ENCODE measurements at regions not wholly inside any gene's neighbourhood (a gene's known extent, or its start where the extent isn't known, plus 50 kb on each side); places are given as distances from the start of the nearest gene placed in this dataset.
A peak's percentile ranks its signal among the peaks of the same experiment; 100 is the strongest.

- DNase-seq: no peak
These were observed 135.0 kb upstream of the ZNF804A start for GRCh38 chr2:184463102-184463865.

GRCh38 chr2:184463866-184464248 lies 134.5 kb upstream of the ZNF804A start:
- no peak for DNase-seq

- no peak for DNase-seq
These were observed 129.5 kb upstream of the ZNF804A start for GRCh38 chr2:184468826-184469225.

GRCh38 chr2:184472481-184472880 lies 125.8 kb upstream of the ZNF804A start:
- no peak for DNase-seq

- DNase-seq: no peak
These were observed 116.5 kb upstream of the ZNF804A start for GRCh38 chr2:184481865-184482264.

GRCh38 chr2:184498936-184499335 lies 99.4 kb upstream of the ZNF804A start:
- DNase-seq: no peak

GRCh38 chr2:184504252-184504651 lies 94.1 kb upstream of the ZNF804A start:
- DNase-seq: no peak

GRCh38 chr2:184507254-184507653 lies 91.1 kb upstream of the ZNF804A start:
- no peak for DNase-seq

GRCh38 chr2:184517402-184517801 lies 80.9 kb upstream of the ZNF804A start:
- DNase-seq: no peak

- no peak for DNase-seq
These were observed 77.9 kb upstream of the ZNF804A start for GRCh38 chr2:184520441-184520840.

GRCh38 chr2:184523732-184524131 lies 74.6 kb upstream of the ZNF804A start:
- no peak for DNase-seq

- no peak for DNase-seq
These were observed 73.6 kb upstream of the ZNF804A start for GRCh38 chr2:184524551-184525382.

GRCh38 chr2:184527058-184527457 lies 71.3 kb upstream of the ZNF804A start:
- DNase-seq: no peak

- DNase-seq: no peak
These were observed 70.2 kb upstream of the ZNF804A start for GRCh38 chr2:184528119-184528518.

GRCh38 chr2:184530239-184530638 lies 68.1 kb upstream of the ZNF804A start:
- DNase-seq: no peak

- DNase-seq: no peak
These were observed 67.4 kb upstream of the ZNF804A start for GRCh38 chr2:184530959-184531358.

- no peak for DNase-seq
These were observed 65.8 kb upstream of the ZNF804A start for GRCh38 chr2:184532551-184532950.

- peak in 1 of 14 donors; percentile 34 for DNase-seq
These were observed 63.3 kb upstream of the ZNF804A start for GRCh38 chr2:184534986-184535385.

- DNase-seq: no peak
These were observed 58.0 kb upstream of the ZNF804A start for GRCh38 chr2:184540246-184540789.

- no peak for DNase-seq
These were observed 56.7 kb upstream of the ZNF804A start for GRCh38 chr2:184541591-184541990.

GRCh38 chr2:184543832-184544231 lies 54.5 kb upstream of the ZNF804A start:
- no peak for DNase-seq
